Activated T-helper 2 cell treated with anti-CD3 and anti-CD28 coated beads, Interferon-gamma antibody, Interleukin-2, Interleukin-4, amounts not matched to agents 10 μg/mL and 5 μg/mL and 100 μg/mL, durations not matched to agents 14 hours and 24 hours and 36 hours (primary cell): ENCODE measurements at regions not wholly inside any gene's neighbourhood (a gene's known extent, or its start where the extent isn't known, plus 50 kb on each side); places are given as distances from the start of the nearest gene placed in this dataset.
"Not testable (repeated sequence)": the region's sequence is repeated elsewhere in the genome, so short reads cannot be mapped to it uniquely, and the experiment has no call there.

Experiments used
- DNase-seq: peaks from one replicate; pipeline ENCODE4 v3.0.0; 2021; ENCODE audit warnings: low spot score
- H3K27ac Mint-ChIP-seq: one replicate; pipeline ENCODE4 v1.8.0; 2021; ENCODE audit warnings: mixed read lengths
- H3K27me3 Mint-ChIP-seq: one replicate; pipeline ENCODE4 v1.8.0; 2021; ENCODE audit warnings: low read depth, mixed read lengths
- H3K36me3 Mint-ChIP-seq: one replicate; pipeline ENCODE4 v1.8.0; 2021; ENCODE audit warnings: low read depth, mixed read lengths
- H3K4me1 Mint-ChIP-seq: one replicate; pipeline ENCODE4 v1.8.0; 2021; ENCODE audit warnings: low read depth, mixed read lengths
- H3K4me3 Mint-ChIP-seq: one replicate; pipeline ENCODE4 v1.8.0; 2021; ENCODE audit warnings: low read depth, mild to moderate bottlenecking, moderate library complexity, mixed read lengths
- H3K9me3 Mint-ChIP-seq: one replicate; pipeline ENCODE4 v1.8.0; 2021; ENCODE audit warnings: mixed read lengths
- intact Hi-C: fragments of 100-400 bp; cut with micrococcal nuclease; formaldehyde crosslinking; loops from one replicate; pipeline ENCODE4 v1.15.1; 2023

- H3K9me3 Mint-ChIP-seq, DNase-seq, intact Hi-C loops, H3K4me3 Mint-ChIP-seq, H3K36me3 Mint-ChIP-seq, H3K27ac Mint-ChIP-seq, H3K4me1 Mint-ChIP-seq: not testable (repeated sequence)
- H3K27me3 Mint-ChIP-seq, result peaks cover 11% of the 10 kb centered on the region
These were observed 101.3 kb upstream of the FOXQ1 start for GRCh38 chr6:1210631-1211030.

GRCh38 chr6:1208876-1209275 is 103.0 kb upstream of the FOXQ1 start:
- Mint-ChIP-seq H3K36me3 (no peaks in the 10 kb centered on the region), H3K27ac (no peak overlapping the region), H3K9me3 (no peaks in the 10 kb centered on the region), H3K4me3 (no peak overlapping the region), H3K4me1 (no peaks in the 10 kb centered on the region), H3K27me3 (peaks cover 9% of the 10 kb centered on the region)
- DNase-seq, result no peak
- intact Hi-C loops, result no loop called here

- Mint-ChIP-seq H3K4me1 (peaks cover 3% of the 10 kb centered on the region), H3K27me3 (peaks cover 1% of the 10 kb centered on the region), H3K27ac (no peak overlapping the region), H3K9me3 (no peaks in the 10 kb centered on the region), H3K4me3 (no peak overlapping the region), H3K36me3 (no peaks in the 10 kb centered on the region)
- no peak for DNase-seq
- intact Hi-C loops, result no loop called here
These were observed 108.4 kb upstream of the FOXQ1 start for GRCh38 chr6:1203546-1203945.

GRCh38 chr6:1202201-1202600 is 109.7 kb upstream of the FOXQ1 start:
- H3K27me3 Mint-ChIP-seq, result no peaks in the 10 kb centered on the region
- peaks cover 3% of the 10 kb centered on the region for H3K4me1 Mint-ChIP-seq
- H3K9me3 Mint-ChIP-seq, result no peaks in the 10 kb centered on the region
- H3K4me3 Mint-ChIP-seq, result no peak overlapping the region
- H3K36me3 Mint-ChIP-seq, result no peaks in the 10 kb centered on the region
- intact Hi-C loops, result no loop called here
- no peak overlapping the region for H3K27ac Mint-ChIP-seq
- no peak for DNase-seq

GRCh38 chr6:1201547-1202200 is 110.2 kb upstream of the FOXQ1 start:
- H3K27ac Mint-ChIP-seq, result no peak overlapping the region
- no peaks in the 10 kb centered on the region for H3K9me3 Mint-ChIP-seq
- no peaks in the 10 kb centered on the region for H3K27me3 Mint-ChIP-seq
- H3K4me3 Mint-ChIP-seq, result no peak overlapping the region
- DNase-seq, result no peak
- H3K4me1 Mint-ChIP-seq, result peaks cover 3% of the 10 kb centered on the region
- intact Hi-C loops, result no loop called here
- no peaks in the 10 kb centered on the region for H3K36me3 Mint-ChIP-seq

- H3K27me3 Mint-ChIP-seq, result no peaks in the 10 kb centered on the region
- no peak for DNase-seq
- H3K4me3 Mint-ChIP-seq, result no peak overlapping the region
- intact Hi-C loops, result no loop called here
- H3K36me3 Mint-ChIP-seq, result no peaks in the 10 kb centered on the region
- no peak overlapping the region for H3K27ac Mint-ChIP-seq
- no peaks in the 10 kb centered on the region for H3K9me3 Mint-ChIP-seq
- peaks cover 3% of the 10 kb centered on the region for H3K4me1 Mint-ChIP-seq
These were observed 111.3 kb upstream of the FOXQ1 start for GRCh38 chr6:1200409-1201101.

- Mint-ChIP-seq H3K27me3 (no peaks in the 10 kb centered on the region), H3K4me1 (peaks cover 3% of the 10 kb centered on the region), H3K4me3 (no peak overlapping the region), H3K36me3 (no peaks in the 10 kb centered on the region), H3K9me3 (no peaks in the 10 kb centered on the region), H3K27ac (no peak overlapping the region)
- intact Hi-C loops, result no loop called here
- DNase-seq, result no peak
These were observed 111.9 kb upstream of the FOXQ1 start for GRCh38 chr6:1200081-1200408.

- intact Hi-C loops, result no loop called here
These were observed 114.6 kb upstream of the FOXQ1 start for GRCh38 chr6:1197309-1197708.

GRCh38 chr6:1191141-1191630 is 120.7 kb upstream of the FOXQ1 start:
- no peak overlapping the region for H3K4me3 Mint-ChIP-seq
- H3K4me1 Mint-ChIP-seq, result no peaks in the 10 kb centered on the region
- intact Hi-C loops, result no loop called here
- peaks cover 5% of the 10 kb centered on the region for H3K9me3 Mint-ChIP-seq
- H3K36me3 Mint-ChIP-seq, result no peaks in the 10 kb centered on the region
- no peak overlapping the region for H3K27ac Mint-ChIP-seq
- no peak for DNase-seq
- peaks cover 2% of the 10 kb centered on the region for H3K27me3 Mint-ChIP-seq

More at GRCh38 chr6:1197309-1197708, 114.6 kb upstream of the FOXQ1 start:
- no peaks in the 10 kb centered on the region for H3K27me3 Mint-ChIP-seq
- H3K27ac Mint-ChIP-seq, result no peak overlapping the region
- peaks cover 2% of the 10 kb centered on the region for H3K4me1 Mint-ChIP-seq
- no peak overlapping the region for H3K4me3 Mint-ChIP-seq
- peaks cover 5% of the 10 kb centered on the region for H3K9me3 Mint-ChIP-seq
- no peak for DNase-seq
- no peaks in the 10 kb centered on the region for H3K36me3 Mint-ChIP-seq

- H3K36me3 Mint-ChIP-seq, result no peaks in the 10 kb centered on the region
- no peak overlapping the region for H3K27ac Mint-ChIP-seq
- no peak overlapping the region for H3K4me3 Mint-ChIP-seq
- no peak for DNase-seq
- H3K9me3 Mint-ChIP-seq, result peaks cover 5% of the 10 kb centered on the region
- intact Hi-C loops, result no loop called here
- peaks cover 2% of the 10 kb centered on the region for H3K27me3 Mint-ChIP-seq
- H3K4me1 Mint-ChIP-seq, result no peaks in the 10 kb centered on the region
These were observed 121.5 kb upstream of the FOXQ1 start for GRCh38 chr6:1190366-1190765.

GRCh38 chr6:1188199-1188598 is 123.7 kb upstream of the FOXQ1 start:
- intact Hi-C loops, result no loop called here
- no peak for DNase-seq
- no peak overlapping the region for H3K27ac Mint-ChIP-seq
- H3K36me3 Mint-ChIP-seq, result no peaks in the 10 kb centered on the region
- H3K4me1 Mint-ChIP-seq, result no peaks in the 10 kb centered on the region
- H3K4me3 Mint-ChIP-seq, result no peak overlapping the region
- H3K27me3 Mint-ChIP-seq, result peaks cover 2% of the 10 kb centered on the region
- no peaks in the 10 kb centered on the region for H3K9me3 Mint-ChIP-seq

GRCh38 chr6:1187293-1188131 is 124.4 kb upstream of the FOXQ1 start:
- Mint-ChIP-seq H3K9me3 (no peaks in the 10 kb centered on the region), H3K36me3 (no peaks in the 10 kb centered on the region), H3K27me3 (peaks cover 2% of the 10 kb centered on the region), H3K4me3 (no peak overlapping the region), H3K4me1 (no peaks in the 10 kb centered on the region), H3K27ac (no peak overlapping the region)
- DNase-seq, result no peak
- intact Hi-C loops, result no loop called here

GRCh38 chr6:1184318-1184717 is 127.6 kb upstream of the FOXQ1 start:
- H3K36me3 Mint-ChIP-seq, result no peaks in the 10 kb centered on the region
- no peak for DNase-seq
- no peak overlapping the region for H3K27ac Mint-ChIP-seq
- peaks cover 2% of the 10 kb centered on the region for H3K27me3 Mint-ChIP-seq
- no peaks in the 10 kb centered on the region for H3K4me1 Mint-ChIP-seq
- no peak overlapping the region for H3K4me3 Mint-ChIP-seq
- intact Hi-C loops, result no loop called here
- no peaks in the 10 kb centered on the region for H3K9me3 Mint-ChIP-seq
